PFSK-1 (cell line): ENCODE measurements at regions not wholly inside any gene's neighbourhood (a gene's known extent, or its start where the extent isn't known, plus 50 kb on each side); places are given as distances from the start of the nearest gene placed in this dataset.

Source experiments
- FOXP2 ChIP-seq: optimal IDR thresholded peaks from 2 replicates; pipeline ENCODE3; 2011; ENCODE audit warnings: borderline replicate concordance, control low read depth, inconsistent platforms; ENCODE audit not compliant: insufficient read depth; ENCODE audit errors: extremely low read length, extremely low read depth
- POLR2AphosphoS5 ChIP-seq: IDR thresholded peaks from 2 replicates; pipeline ENCODE4 v1.6.1; 2012; ENCODE audit warnings: low read depth, mild to moderate bottlenecking, control low read depth, low read length, moderate library complexity
- REST ChIP-seq, 2 experiments: IDR thresholded peaks; 2 replicates each; pipeline versions ENCODE4 v1.6.1 to v1.8.0; 2011 to 2012; ENCODE audit warnings: low read depth in 2 of 2, low read length in 2 of 2, control low read depth in 1 of 2, inconsistent platforms in 1 of 2, mild to moderate bottlenecking in 1 of 2, moderate library complexity in 1 of 2; ENCODE audit not compliant: insufficient read depth in 1 of 2
- SIN3A ChIP-seq: IDR thresholded peaks from 2 replicates; pipeline ENCODE4 v1.6.1; 2012; ENCODE audit warnings: mild to moderate bottlenecking, low read length, moderate library complexity, borderline replicate concordance; ENCODE audit not compliant: insufficient read depth
- TAF1 ChIP-seq: IDR thresholded peaks from 2 replicates; pipeline ENCODE4 v1.6.1; 2012; ENCODE audit warnings: low read length, control low read depth, borderline replicate concordance; ENCODE audit not compliant: insufficient read depth

GRCh38 chr6:147903321-147903720 lies 394.8 kb downstream of the SAMD5 start:
- TF ChIP-seq POLR2AphosphoS5 = no peak
- no peak for TF ChIP-seq REST (IDR thresholded peaks at IDR 0.05; ENCODE audit: insufficient read depth in 1 of 2, low read depth in 2 of 2, low read length in 2 of 2)
- TF ChIP-seq TAF1 = no peak
- no peak for TF ChIP-seq SIN3A
- no peak for TF ChIP-seq FOXP2
